ENCODE measurements at regions not wholly inside any gene's neighbourhood (a gene's known extent, or its start where the extent isn't known, plus 50 kb on each side); places are given as distances from the start of the nearest gene placed in this dataset.

- no peak overlapping the region for H3K23ac ChIP-seq (ENCODE audit: low read depth, low read length, poor library complexity)
- no peak overlapping the region for H3K18ac ChIP-seq (ENCODE audit: low read length)
- H3K4ac ChIP-seq (ENCODE audit: low read length), result no peak overlapping the region
- no CpG with 5 or more reads among the region's 2 CpGs for WGBS, 2 donors (ENCODE audit: extremely low coverage in 2 of 2, insufficient read length in 2 of 2, insufficient replicate concordance in 1 of 2)
- H2AK5ac ChIP-seq (ENCODE audit: low read depth, low read length), result no peak overlapping the region
- H2AFZ ChIP-seq (ENCODE audit: low read length), result no peak overlapping the region
- no peak overlapping the region for H2BK12ac ChIP-seq (ENCODE audit: low read length)
- H3K27me3 ChIP-seq (ENCODE audit: control insufficient read depth in 3 of 3, insufficient read depth in 3 of 3, low read depth in 1 of 3, low read length in 3 of 3), result no peaks in the 10 kb centered on the region
- no peak overlapping the region for H3K4me2 ChIP-seq (ENCODE audit: insufficient read depth, low read length, poor library complexity, severe bottlenecking)
- H3K36me3 ChIP-seq (replicated peaks in 1 of 2; ENCODE audit: control insufficient read depth in 2 of 2, insufficient read depth in 2 of 2, low read length in 2 of 2), result no peaks in the 10 kb centered on the region
- H3K14ac ChIP-seq (ENCODE audit: low read length), result no peak overlapping the region
- H3K4me1 ChIP-seq (ENCODE audit: control insufficient read depth in 2 of 2, insufficient read depth in 1 of 2, low read depth in 1 of 2, low read length in 2 of 2), result no peaks in the 10 kb centered on the region
- H2BK120ac ChIP-seq (ENCODE audit: low read depth, low read length), result no peak overlapping the region
- no peak overlapping the region for H2BK15ac ChIP-seq (ENCODE audit: low read length)
- no peak for DNase-seq (ENCODE audit: low spot score)
- H2BK5ac ChIP-seq (ENCODE audit: low read length), result no peak overlapping the region
- no peak overlapping the region for H4K8ac ChIP-seq (ENCODE audit: low read depth, low read length)
- no peak overlapping the region for H4K91ac ChIP-seq (ENCODE audit: low read depth, low read length, poor library complexity)
- no peak overlapping the region for H3K4me3 ChIP-seq (ENCODE audit: low read length in 2 of 2)
- H3K9me3 ChIP-seq (replicated peaks in 1 of 2; ENCODE audit: control insufficient read depth in 2 of 2, insufficient read depth in 1 of 2, low read depth in 1 of 2, low read length in 2 of 2), result no peaks in the 10 kb centered on the region
- no peak overlapping the region for H3K9ac ChIP-seq (ENCODE audit: low read depth, low read length, poor library complexity)
- H3K27ac ChIP-seq (replicated peaks; ENCODE audit: low read length), result no peak overlapping the region
- H3K79me1 ChIP-seq (ENCODE audit: low read depth, low read length), result no peaks in the 10 kb centered on the region
These were observed 104.2 kb downstream of the HSFY1 start for GRCh38 chrY:18650746-18651145.

GRCh38 chrY:18664559-18664958 is 109.0 kb downstream of the HSFY2 start:
- no peak overlapping the region for H3K23ac ChIP-seq (ENCODE audit: low read depth, low read length, poor library complexity)
- H3K9me3 ChIP-seq (replicated peaks in 1 of 2; ENCODE audit: control insufficient read depth in 2 of 2, insufficient read depth in 1 of 2, low read depth in 1 of 2, low read length in 2 of 2), result no peaks in the 10 kb centered on the region
- no peak overlapping the region for H2AK5ac ChIP-seq (ENCODE audit: low read depth, low read length)
- H3K4me3 ChIP-seq (ENCODE audit: low read length in 2 of 2), result no peak overlapping the region
- H2BK12ac ChIP-seq (ENCODE audit: low read length), result no peak overlapping the region
- no peak overlapping the region for H2BK120ac ChIP-seq (ENCODE audit: low read depth, low read length)
- no peak overlapping the region for H3K18ac ChIP-seq (ENCODE audit: low read length)
- H3K4me1 ChIP-seq (ENCODE audit: control insufficient read depth in 2 of 2, insufficient read depth in 1 of 2, low read depth in 1 of 2, low read length in 2 of 2), result no peaks in the 10 kb centered on the region
- no peak overlapping the region for H4K91ac ChIP-seq (ENCODE audit: low read depth, low read length, poor library complexity)
- H2BK15ac ChIP-seq (ENCODE audit: low read length), result no peak overlapping the region
- no peaks in the 10 kb centered on the region for H3K27me3 ChIP-seq (ENCODE audit: control insufficient read depth in 3 of 3, insufficient read depth in 3 of 3, low read depth in 1 of 3, low read length in 3 of 3)
- no peak overlapping the region for H3K4ac ChIP-seq (ENCODE audit: low read length)
- no peak for DNase-seq (ENCODE audit: low spot score)
- no peak overlapping the region for H2AFZ ChIP-seq (ENCODE audit: low read length)
- no peaks in the 10 kb centered on the region for H3K36me3 ChIP-seq (replicated peaks in 1 of 2; ENCODE audit: control insufficient read depth in 2 of 2, insufficient read depth in 2 of 2, low read length in 2 of 2)
- WGBS, 2 donors (ENCODE audit: extremely low coverage in 2 of 2, insufficient read length in 2 of 2, insufficient replicate concordance in 1 of 2), result no CpG with 5 or more reads among the region's 2 CpGs
- no peak overlapping the region for H3K9ac ChIP-seq (ENCODE audit: low read depth, low read length, poor library complexity)
- no peak overlapping the region for H3K14ac ChIP-seq (ENCODE audit: low read length)
- no peak overlapping the region for H4K8ac ChIP-seq (ENCODE audit: low read depth, low read length)
- no peak overlapping the region for H3K4me2 ChIP-seq (ENCODE audit: insufficient read depth, low read length, poor library complexity, severe bottlenecking)
- H3K79me1 ChIP-seq (ENCODE audit: low read depth, low read length), result no peaks in the 10 kb centered on the region
- no peak overlapping the region for H3K27ac ChIP-seq (replicated peaks; ENCODE audit: low read length)
- no peak overlapping the region for H2BK5ac ChIP-seq (ENCODE audit: low read length)

GRCh38 chrY:18669790-18670189 is 103.7 kb downstream of the HSFY2 start:
- H3K4me2 ChIP-seq (ENCODE audit: insufficient read depth, low read length, poor library complexity, severe bottlenecking), result no peak overlapping the region
- H4K91ac ChIP-seq (ENCODE audit: low read depth, low read length, poor library complexity), result no peak overlapping the region
- no peaks in the 10 kb centered on the region for H3K27me3 ChIP-seq (ENCODE audit: control insufficient read depth in 3 of 3, insufficient read depth in 3 of 3, low read depth in 1 of 3, low read length in 3 of 3)
- H2AK5ac ChIP-seq (ENCODE audit: low read depth, low read length), result no peak overlapping the region
- no peak overlapping the region for H3K27ac ChIP-seq (replicated peaks; ENCODE audit: low read length)
- no peaks in the 10 kb centered on the region for H3K4me1 ChIP-seq (ENCODE audit: control insufficient read depth in 2 of 2, insufficient read depth in 1 of 2, low read depth in 1 of 2, low read length in 2 of 2)
- peak; percentile 3 for DNase-seq (ENCODE audit: low spot score)
- H2BK5ac ChIP-seq (ENCODE audit: low read length), result no peak overlapping the region
- no peaks in the 10 kb centered on the region for H3K9me3 ChIP-seq (replicated peaks in 1 of 2; ENCODE audit: control insufficient read depth in 2 of 2, insufficient read depth in 1 of 2, low read depth in 1 of 2, low read length in 2 of 2)
- no peak overlapping the region for H3K14ac ChIP-seq (ENCODE audit: low read length)
- H3K79me1 ChIP-seq (ENCODE audit: low read depth, low read length), result no peaks in the 10 kb centered on the region
- no peak overlapping the region for H2AFZ ChIP-seq (ENCODE audit: low read length)
- H2BK12ac ChIP-seq (ENCODE audit: low read length), result no peak overlapping the region
- no peak overlapping the region for H3K4ac ChIP-seq (ENCODE audit: low read length)
- H4K8ac ChIP-seq (ENCODE audit: low read depth, low read length), result no peak overlapping the region
- H2BK120ac ChIP-seq (ENCODE audit: low read depth, low read length), result no peak overlapping the region
- no peaks in the 10 kb centered on the region for H3K36me3 ChIP-seq (replicated peaks in 1 of 2; ENCODE audit: control insufficient read depth in 2 of 2, insufficient read depth in 2 of 2, low read length in 2 of 2)
- H3K18ac ChIP-seq (ENCODE audit: low read length), result no peak overlapping the region
- WGBS, 2 donors (ENCODE audit: extremely low coverage in 2 of 2, insufficient read length in 2 of 2, insufficient replicate concordance in 1 of 2), result no CpG with 5 or more reads among the region's 6 CpGs
- no peak overlapping the region for H3K4me3 ChIP-seq (ENCODE audit: low read length in 2 of 2)
- H3K23ac ChIP-seq (ENCODE audit: low read depth, low read length, poor library complexity), result no peak overlapping the region
- H3K9ac ChIP-seq (ENCODE audit: low read depth, low read length, poor library complexity), result no peak overlapping the region
- H2BK15ac ChIP-seq (ENCODE audit: low read length), result no peak overlapping the region

- no peak overlapping the region for H2AFZ ChIP-seq (ENCODE audit: low read length)
- H3K14ac ChIP-seq (ENCODE audit: low read length), result no peak overlapping the region
- H2BK12ac ChIP-seq (ENCODE audit: low read length), result no peak overlapping the region
- H3K18ac ChIP-seq (ENCODE audit: low read length), result no peak overlapping the region
- DNase-seq (ENCODE audit: low spot score), result no peak
- H2BK120ac ChIP-seq (ENCODE audit: low read depth, low read length), result no peak overlapping the region
- H3K79me1 ChIP-seq (ENCODE audit: low read depth, low read length), result no peaks in the 10 kb centered on the region
- H3K4me2 ChIP-seq (ENCODE audit: insufficient read depth, low read length, poor library complexity, severe bottlenecking), result no peak overlapping the region
- no CpG with 5 or more reads among the region's 4 CpGs for WGBS, 2 donors (ENCODE audit: extremely low coverage in 2 of 2, insufficient read length in 2 of 2, insufficient replicate concordance in 1 of 2)
- no peak overlapping the region for H3K27ac ChIP-seq (replicated peaks; ENCODE audit: low read length)
- H2BK5ac ChIP-seq (ENCODE audit: low read length), result no peak overlapping the region
- H3K9me3 ChIP-seq (replicated peaks in 1 of 2; ENCODE audit: control insufficient read depth in 2 of 2, insufficient read depth in 1 of 2, low read depth in 1 of 2, low read length in 2 of 2), result no peaks in the 10 kb centered on the region
- no peak overlapping the region for H3K23ac ChIP-seq (ENCODE audit: low read depth, low read length, poor library complexity)
- no peak overlapping the region for H3K4ac ChIP-seq (ENCODE audit: low read length)
- H3K9ac ChIP-seq (ENCODE audit: low read depth, low read length, poor library complexity), result no peak overlapping the region
- H2AK5ac ChIP-seq (ENCODE audit: low read depth, low read length), result no peak overlapping the region
- no peak overlapping the region for H4K8ac ChIP-seq (ENCODE audit: low read depth, low read length)
- no peaks in the 10 kb centered on the region for H3K36me3 ChIP-seq (replicated peaks in 1 of 2; ENCODE audit: control insufficient read depth in 2 of 2, insufficient read depth in 2 of 2, low read length in 2 of 2)
- H2BK15ac ChIP-seq (ENCODE audit: low read length), result no peak overlapping the region
- no peak overlapping the region for H3K4me3 ChIP-seq (ENCODE audit: low read length in 2 of 2)
- no peak overlapping the region for H4K91ac ChIP-seq (ENCODE audit: low read depth, low read length, poor library complexity)
- H3K4me1 ChIP-seq (ENCODE audit: control insufficient read depth in 2 of 2, insufficient read depth in 1 of 2, low read depth in 1 of 2, low read length in 2 of 2), result no peaks in the 10 kb centered on the region
- no peaks in the 10 kb centered on the region for H3K27me3 ChIP-seq (ENCODE audit: control insufficient read depth in 3 of 3, insufficient read depth in 3 of 3, low read depth in 1 of 3, low read length in 3 of 3)
These were observed 101.6 kb downstream of the HSFY2 start for GRCh38 chrY:18671970-18672369.
